Right lobe of liver (tissue), 4 donors: ENCODE measurements at regions not wholly inside any gene's neighbourhood (a gene's known extent, or its start where the extent isn't known, plus 50 kb on each side); places are given as distances from the start of the nearest gene placed in this dataset.

ENCODE experiments used
- CTCF ChIP-seq, 4 donors: fragments of 200-600 bp in 3 of 4; fragments of 450-650 bp in 1 of 4; IDR thresholded peaks; one replicate each; pipeline versions ENCODE4 v1.5.1 to v1.8.0; 2016 to 2022; ENCODE audit warnings: antibody characterized with exemption in 4 of 4, mild to moderate bottlenecking in 2 of 4
- POLR2A ChIP-seq: fragments of 450-650 bp; IDR thresholded peaks from one replicate; pipeline ENCODE4 v1.6.1; 2017; ENCODE audit warnings: antibody characterized with exemption, mild to moderate bottlenecking
- donor health status: DM: no; HTN: no; CAD: no.
- donor health status: DM: no; HTN: no; CAD: no.
- donor health status: DM: no; HTN: yes; CAD: no.

GRCh38 chr10:44064317-44064716 is 320.6 kb downstream of the CXCL12 start:
- TF ChIP-seq CTCF (IDR thresholded peaks at IDR 0.05) (no peak), POLR2A (no peak)
